Activated CD4-positive, alpha-beta T cell treated with anti-CD3 and anti-CD28 coated beads, Interleukin-2, amount 10 ng/mL, durations not matched to agents 7 days and 5 days (primary cell): ENCODE measurements at regions not wholly inside any gene's neighbourhood (a gene's known extent, or its start where the extent isn't known, plus 50 kb on each side); places are given as distances from the start of the nearest gene placed in this dataset.

Experiments
- CTCF ChIA-PET: fragments of 350-600 bp; sonication (Branson Sonifier 250); formaldehyde crosslinking; loops from one replicate; lab custom pipeline; 2021; ENCODE audit warnings: antibody characterized with exemption; lab: Charles Lee
- POLR2A ChIA-PET: fragments of 350-600 bp; sonication (Branson Sonifier 250); formaldehyde crosslinking; loops from one replicate; lab custom pipeline; 2021; ENCODE audit warnings: antibody characterized with exemption; lab: Charles Lee
- DNase-seq: peaks from one replicate; pipeline ENCODE4 v3.0.0-alpha.2; 2020
- H3K27ac Mint-ChIP-seq: one replicate; pipeline ENCODE4 v1.8.0; 2021; ENCODE audit warnings: mild to moderate bottlenecking, moderate library complexity, mixed read lengths
- H3K27me3 Mint-ChIP-seq: one replicate; pipeline ENCODE4 v1.8.0; 2021; ENCODE audit warnings: mixed read lengths
- H3K36me3 Mint-ChIP-seq: one replicate; pipeline ENCODE4 v1.8.0; 2021; ENCODE audit warnings: low read depth, mixed read lengths
- H3K4me1 Mint-ChIP-seq: one replicate; pipeline ENCODE4 v1.8.0; 2021; ENCODE audit warnings: mixed read lengths
- H3K4me3 Mint-ChIP-seq: one replicate; pipeline ENCODE4 v1.8.0; 2021; ENCODE audit warnings: mild to moderate bottlenecking, moderate library complexity, mixed read lengths
- H3K9me3 Mint-ChIP-seq: one replicate; pipeline ENCODE4 v1.8.0; 2021; ENCODE audit warnings: mixed read lengths

DNA sequence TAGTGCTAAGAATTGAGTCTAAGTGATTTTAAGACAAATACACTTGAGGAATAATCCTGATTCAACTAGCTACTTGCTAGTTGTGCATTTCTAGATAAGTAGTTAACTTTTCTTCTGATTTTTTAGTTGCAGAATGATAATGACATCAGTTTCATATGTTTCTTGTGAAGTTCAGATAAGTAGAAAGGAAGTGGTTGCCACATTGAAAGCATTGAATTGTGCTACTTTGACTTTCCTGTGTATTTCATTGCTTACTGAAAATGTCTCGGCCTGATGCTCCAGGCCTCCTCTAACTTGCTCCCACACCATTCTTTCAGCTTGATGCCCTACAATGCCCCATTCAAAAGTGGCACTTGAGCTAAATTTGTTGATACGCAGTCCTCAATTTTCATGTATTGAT, 980.0 kb downstream of the TMTC2 start:
- POLR2A ChIA-PET = no interaction called here
- CTCF ChIA-PET = no interaction called here
- Mint-ChIP-seq H3K36me3 (no peaks in the 10 kb centered on the region), H3K4me3 (no peak overlapping the region), H3K27ac (no peak overlapping the region), H3K27me3 (no peaks in the 10 kb centered on the region), H3K9me3 (peaks cover 4% of the 10 kb centered on the region), H3K4me1 (no peaks in the 10 kb centered on the region)
- DNase-seq = no peak

DNA sequence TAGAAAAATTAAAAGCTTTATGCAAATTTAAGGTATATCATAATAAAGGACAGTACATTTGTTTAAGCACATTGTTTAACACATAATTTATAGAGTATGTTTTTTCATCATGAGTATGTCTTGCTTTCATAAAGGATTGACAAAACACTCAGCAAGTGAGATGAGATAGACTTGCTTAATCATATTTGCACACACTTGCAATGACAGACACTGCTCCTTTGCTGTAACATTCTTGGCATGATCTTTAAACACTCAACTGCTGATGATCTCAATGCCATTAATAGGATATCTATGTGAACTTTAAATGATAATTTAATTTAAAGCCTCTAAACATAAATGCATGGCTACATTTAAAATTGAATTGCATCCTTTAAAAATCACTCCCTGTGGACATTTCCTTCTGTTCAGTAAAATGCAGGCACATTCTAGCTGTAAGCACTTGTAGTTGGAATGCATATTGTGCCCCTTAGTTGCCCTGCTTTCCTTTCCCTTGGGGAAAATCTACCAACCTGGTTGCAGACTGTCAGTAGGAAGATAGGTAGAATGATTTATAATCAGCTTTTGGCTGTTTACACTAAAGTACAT, 979.0 kb downstream of the TMTC2 start:
- Mint-ChIP-seq H3K27ac (no peak overlapping the region), H3K36me3 (no peaks in the 10 kb centered on the region), H3K9me3 (peaks cover 4% of the 10 kb centered on the region), H3K4me3 (no peak overlapping the region), H3K27me3 (no peaks in the 10 kb centered on the region), H3K4me1 (no peaks in the 10 kb centered on the region)
- CTCF ChIA-PET = no interaction called here
- POLR2A ChIA-PET = no interaction called here
- DNase-seq = no peak

DNA sequence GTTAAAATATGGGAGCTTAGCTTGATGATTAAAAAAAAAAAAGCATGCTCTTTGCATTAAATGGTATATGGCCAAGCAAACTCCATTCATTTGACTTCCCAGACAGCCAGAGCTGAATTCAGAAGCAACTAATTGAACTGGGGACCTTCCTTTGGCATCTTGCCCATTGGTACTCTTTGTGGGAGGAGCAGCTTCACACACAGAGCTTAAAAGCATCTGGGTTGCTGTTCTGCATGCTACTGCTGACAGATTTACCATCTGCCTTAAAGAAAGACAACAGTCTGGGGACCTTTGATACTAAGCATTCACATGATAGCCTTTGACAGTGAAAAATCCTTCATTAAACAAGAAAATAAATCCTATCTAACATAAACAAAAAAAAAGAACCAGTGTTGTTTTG, 977.9 kb downstream of the TMTC2 start:
- CTCF ChIA-PET = no interaction called here
- POLR2A ChIA-PET = no interaction called here
- H3K27ac Mint-ChIP-seq = no peak overlapping the region
- H3K4me1 Mint-ChIP-seq = no peaks in the 10 kb centered on the region
- no peak overlapping the region for H3K4me3 Mint-ChIP-seq
- DNase-seq = no peak
- no peaks in the 10 kb centered on the region for H3K36me3 Mint-ChIP-seq
- H3K9me3 Mint-ChIP-seq = peaks cover 4% of the 10 kb centered on the region
- no peaks in the 10 kb centered on the region for H3K27me3 Mint-ChIP-seq

DNA sequence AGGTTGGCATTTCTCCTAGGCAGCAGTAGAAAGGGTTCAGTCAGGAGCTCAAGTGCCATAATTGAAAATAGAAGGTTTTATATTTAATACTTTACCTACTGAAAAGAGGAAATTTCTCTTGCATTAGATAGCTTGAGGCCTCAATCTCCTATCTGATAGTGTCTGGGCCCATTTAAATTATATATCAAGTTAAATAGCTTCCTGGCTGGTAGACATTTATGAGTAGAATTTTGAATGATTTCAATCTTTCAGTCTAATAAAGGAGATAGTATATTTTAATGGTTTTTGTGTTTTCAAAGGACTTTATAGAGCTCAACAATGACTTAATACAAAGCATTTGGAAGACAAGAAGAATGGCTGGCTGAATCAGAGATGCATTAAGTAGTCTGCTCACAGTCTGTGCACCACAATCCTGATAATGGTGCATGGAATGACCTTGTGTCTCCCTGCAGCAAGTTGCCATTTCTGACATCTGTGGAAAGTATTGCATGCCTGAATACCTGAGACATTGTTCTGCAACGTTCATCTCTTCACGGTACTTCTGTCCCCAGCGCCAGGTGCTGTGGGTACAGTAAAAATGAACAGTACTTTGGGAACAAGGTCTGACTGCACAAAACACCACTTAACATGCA, 974.1 kb downstream of the TMTC2 start:
- no peak for DNase-seq
- no peak overlapping the region for H3K4me3 Mint-ChIP-seq
- POLR2A ChIA-PET = no interaction called here
- no peak overlapping the region for H3K27ac Mint-ChIP-seq
- CTCF ChIA-PET = no interaction called here
- no peaks in the 10 kb centered on the region for H3K27me3 Mint-ChIP-seq
- H3K4me1 Mint-ChIP-seq = no peaks in the 10 kb centered on the region
- peaks cover 4% of the 10 kb centered on the region for H3K9me3 Mint-ChIP-seq
- H3K36me3 Mint-ChIP-seq = no peaks in the 10 kb centered on the region

- CTCF ChIA-PET = no interaction called here
- no peak for DNase-seq
- H3K27ac Mint-ChIP-seq = no peak overlapping the region
- H3K36me3 Mint-ChIP-seq = no peaks in the 10 kb centered on the region
- H3K9me3 Mint-ChIP-seq = peaks cover 4% of the 10 kb centered on the region
- H3K4me1 Mint-ChIP-seq = no peaks in the 10 kb centered on the region
- H3K4me3 Mint-ChIP-seq = no peak overlapping the region
- no peaks in the 10 kb centered on the region for H3K27me3 Mint-ChIP-seq
- POLR2A ChIA-PET = no interaction called here
These were observed 972.6 kb downstream of the TMTC2 start for GRCh38 chr12:83659321-83659720.

- no peak for DNase-seq
- ChIA-PET CTCF (no interaction called here), POLR2A (no interaction called here)
- Mint-ChIP-seq H3K4me1 (no peaks in the 10 kb centered on the region), H3K9me3 (no peaks in the 10 kb centered on the region), H3K4me3 (no peak overlapping the region), H3K27me3 (no peaks in the 10 kb centered on the region), H3K27ac (no peak overlapping the region), H3K36me3 (no peaks in the 10 kb centered on the region)
These were observed 969.3 kb downstream of the TMTC2 start for GRCh38 chr12:83656004-83656403.

DNA sequence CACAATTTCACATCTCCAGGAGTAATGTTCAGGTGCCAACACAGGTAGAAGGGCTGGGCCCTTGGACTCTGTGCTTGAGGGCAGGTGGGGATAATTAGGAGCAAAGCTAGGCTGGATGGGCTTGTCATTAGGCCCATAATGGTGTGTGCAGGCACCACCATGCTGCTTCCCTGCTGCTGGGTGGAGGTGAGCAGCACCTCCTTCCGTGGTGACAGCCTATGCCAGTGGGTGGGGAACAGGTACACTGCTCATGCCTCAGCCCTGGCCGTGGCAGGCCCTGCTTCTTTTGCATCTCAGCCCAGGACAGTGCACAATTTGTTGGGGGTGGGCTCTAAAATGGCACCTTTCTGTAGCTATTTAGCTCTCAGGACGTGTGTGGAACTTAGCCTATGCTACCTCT, 955.5 kb downstream of the TMTC2 start:
- H3K27ac Mint-ChIP-seq = no peak overlapping the region
- H3K27me3 Mint-ChIP-seq = no peaks in the 10 kb centered on the region
- H3K4me3 Mint-ChIP-seq = no peak overlapping the region
- no peak for DNase-seq
- ChIA-PET POLR2A (no interaction called here), CTCF (no interaction called here)
- no peaks in the 10 kb centered on the region for H3K4me1 Mint-ChIP-seq
- H3K9me3 Mint-ChIP-seq = peaks cover 3% of the 10 kb centered on the region
- H3K36me3 Mint-ChIP-seq = no peaks in the 10 kb centered on the region

DNA sequence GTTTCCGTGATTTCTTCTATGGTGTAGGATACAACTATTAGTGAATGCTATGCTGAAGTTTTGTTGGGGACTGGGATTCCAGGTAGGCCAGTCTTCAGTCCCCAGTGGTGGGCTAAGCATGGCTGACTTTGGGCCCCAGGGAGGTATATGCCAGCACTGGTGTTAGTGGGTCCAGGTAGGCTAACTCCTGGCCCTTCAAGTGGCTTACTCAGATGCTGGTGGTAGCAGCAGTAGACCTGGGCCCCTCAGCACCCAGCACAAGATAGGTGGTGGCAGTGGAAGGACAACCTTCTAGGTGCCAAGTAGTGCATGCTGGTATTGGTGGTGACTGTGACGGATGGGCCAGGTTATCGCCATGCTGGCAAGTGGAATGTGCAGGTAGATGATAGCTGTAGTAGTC, 955.1 kb downstream of the TMTC2 start:
- Mint-ChIP-seq H3K36me3 (no peaks in the 10 kb centered on the region), H3K27me3 (no peaks in the 10 kb centered on the region), H3K4me3 (no peak overlapping the region), H3K4me1 (no peaks in the 10 kb centered on the region), H3K9me3 (peaks cover 3% of the 10 kb centered on the region), H3K27ac (no peak overlapping the region)
- ChIA-PET CTCF (no interaction called here), POLR2A (no interaction called here)
- DNase-seq = no peak

DNA sequence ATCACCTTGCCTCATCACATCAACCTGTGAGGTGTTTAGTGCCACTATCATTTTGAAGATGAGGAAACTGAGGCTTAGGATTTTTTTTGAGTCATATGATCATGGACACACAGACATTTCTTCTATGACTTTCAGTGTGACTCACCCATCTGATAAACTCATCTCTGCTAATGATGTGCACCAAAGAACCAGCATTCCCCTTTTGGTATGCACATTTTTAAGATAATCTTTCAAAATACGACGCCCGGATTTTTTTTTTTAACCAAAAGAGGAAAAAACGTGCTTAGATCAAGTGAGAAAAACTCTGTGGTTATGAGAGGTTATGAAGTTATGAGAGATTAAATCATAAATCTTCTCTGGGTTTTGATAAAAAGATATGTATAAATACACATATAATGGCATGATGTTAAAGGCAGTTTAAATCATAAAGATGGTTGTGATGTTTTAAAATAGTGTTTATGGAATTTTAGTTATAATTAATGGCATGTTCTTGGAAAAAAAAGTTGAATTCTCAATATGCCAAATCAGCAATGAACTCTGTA, 948.1 kb downstream of the TMTC2 start:
- H3K4me3 Mint-ChIP-seq = no peak overlapping the region
- no peaks in the 10 kb centered on the region for H3K9me3 Mint-ChIP-seq
- ChIA-PET POLR2A (no interaction called here), CTCF (no interaction called here)
- no peaks in the 10 kb centered on the region for H3K4me1 Mint-ChIP-seq
- no peak overlapping the region for H3K27ac Mint-ChIP-seq
- H3K27me3 Mint-ChIP-seq = no peaks in the 10 kb centered on the region
- no peak for DNase-seq
- H3K36me3 Mint-ChIP-seq = no peaks in the 10 kb centered on the region

- ChIA-PET POLR2A (no interaction called here), CTCF (no interaction called here)
- Mint-ChIP-seq H3K4me3 (no peak overlapping the region), H3K27me3 (no peaks in the 10 kb centered on the region), H3K4me1 (no peaks in the 10 kb centered on the region), H3K27ac (no peak overlapping the region), H3K9me3 (no peaks in the 10 kb centered on the region), H3K36me3 (no peaks in the 10 kb centered on the region)
- no peak for DNase-seq
These were observed 943.8 kb downstream of the TMTC2 start for GRCh38 chr12:83630526-83630925.

GRCh38 chr12:83629931-83630330, 943.2 kb downstream of the TMTC2 start:
- Mint-ChIP-seq H3K4me1 (no peaks in the 10 kb centered on the region), H3K9me3 (no peaks in the 10 kb centered on the region), H3K27ac (no peak overlapping the region), H3K36me3 (no peaks in the 10 kb centered on the region), H3K4me3 (no peak overlapping the region), H3K27me3 (no peaks in the 10 kb centered on the region)
- no peak for DNase-seq
- CTCF ChIA-PET = interaction anchor here (0.6 kb wide), 1 partner anchor 15 kb away, joined by 3 read pairs; no protein-coding TSS in a partner anchor
- POLR2A ChIA-PET = no interaction called here

DNA sequence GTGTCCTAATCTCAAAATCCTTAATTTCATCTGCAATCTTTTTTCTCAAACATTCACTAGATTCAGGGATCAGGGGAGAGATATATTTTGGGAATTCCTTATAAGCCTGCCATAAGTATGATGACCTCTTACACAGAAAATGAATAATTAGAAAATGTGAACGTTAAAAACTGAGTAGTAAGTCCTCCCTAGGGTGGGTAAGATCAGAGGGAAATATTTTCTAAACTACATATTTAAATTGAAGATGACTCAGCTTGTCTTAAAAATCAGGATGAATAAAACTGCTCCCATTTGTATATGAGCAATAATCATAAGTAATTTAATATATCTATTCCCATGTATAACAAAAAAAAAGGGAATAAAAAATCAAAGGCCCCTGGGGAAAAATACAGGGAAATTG, 935.5 kb downstream of the TMTC2 start:
- no peak overlapping the region for H3K4me3 Mint-ChIP-seq
- no peak for DNase-seq
- CTCF ChIA-PET = no interaction called here
- no peaks in the 10 kb centered on the region for H3K36me3 Mint-ChIP-seq
- no peaks in the 10 kb centered on the region for H3K4me1 Mint-ChIP-seq
- POLR2A ChIA-PET = no interaction called here
- no peaks in the 10 kb centered on the region for H3K27me3 Mint-ChIP-seq
- no peak overlapping the region for H3K27ac Mint-ChIP-seq
- no peaks in the 10 kb centered on the region for H3K9me3 Mint-ChIP-seq

DNA sequence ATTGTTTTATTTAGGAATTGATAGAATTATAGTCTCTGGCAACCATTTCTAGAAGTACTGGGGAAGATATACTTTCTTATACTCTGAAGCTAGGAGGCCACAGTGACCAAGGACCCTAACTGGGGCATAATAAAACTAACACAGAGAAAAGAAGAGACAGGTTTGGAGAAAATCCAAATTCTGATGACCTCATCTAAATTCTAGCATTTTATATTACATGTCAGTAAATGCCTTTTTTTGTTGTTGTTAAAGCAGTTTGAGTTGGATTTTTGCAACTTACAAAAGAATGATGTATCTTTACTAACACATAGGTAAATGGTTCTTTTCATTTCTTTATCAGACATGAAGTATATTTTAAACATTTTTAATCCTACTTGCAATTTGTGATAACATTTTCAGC, 933.3 kb downstream of the TMTC2 start:
- H3K27ac Mint-ChIP-seq = no peak overlapping the region
- no peak overlapping the region for H3K4me3 Mint-ChIP-seq
- POLR2A ChIA-PET = no interaction called here
- H3K36me3 Mint-ChIP-seq = no peaks in the 10 kb centered on the region
- CTCF ChIA-PET = no interaction called here
- no peaks in the 10 kb centered on the region for H3K4me1 Mint-ChIP-seq
- no peaks in the 10 kb centered on the region for H3K9me3 Mint-ChIP-seq
- no peaks in the 10 kb centered on the region for H3K27me3 Mint-ChIP-seq
- no peak for DNase-seq

- H3K4me1 Mint-ChIP-seq = no peaks in the 10 kb centered on the region
- H3K4me3 Mint-ChIP-seq = no peak overlapping the region
- H3K27me3 Mint-ChIP-seq = no peaks in the 10 kb centered on the region
- ChIA-PET POLR2A (no interaction called here), CTCF (no interaction called here)
- H3K27ac Mint-ChIP-seq = no peak overlapping the region
- H3K36me3 Mint-ChIP-seq = no peaks in the 10 kb centered on the region
- DNase-seq = no peak
- H3K9me3 Mint-ChIP-seq = peaks cover 5% of the 10 kb centered on the region
These were observed 928.4 kb downstream of the TMTC2 start for GRCh38 chr12:83615152-83615551.
